Activated CD8-positive, alpha-beta T cell treated with anti-CD3 and anti-CD28 coated beads for 36 hours (primary cell): ENCODE measurements at regions not wholly inside any gene's neighbourhood (a gene's known extent, or its start where the extent isn't known, plus 50 kb on each side); places are given as distances from the start of the nearest gene placed in this dataset.

Source experiments
- ATAC-seq: fragments of 200-7000 bp; cut with Tn5 transposase; one replicate; pipeline ENCODE4 v1.10.0; 2021; ENCODE audit warnings: mild to moderate bottlenecking, moderate library complexity
- CTCF ChIA-PET: fragments of 350-600 bp; sonication (Branson Sonifier 250); formaldehyde crosslinking; loops from one replicate; lab custom pipeline; 2021; ENCODE audit warnings: antibody characterized with exemption; lab: Charles Lee
- POLR2A ChIA-PET: fragments of 350-600 bp; sonication (Branson Sonifier 250); formaldehyde crosslinking; loops from one replicate; lab custom pipeline; 2021; ENCODE audit warnings: antibody characterized with exemption; lab: Charles Lee
- DNase-seq: peaks from one replicate; pipeline ENCODE4 v3.0.0-alpha.2; 2020
- H3K27ac Mint-ChIP-seq: one replicate; pipeline ENCODE4 v1.8.0; 2021; ENCODE audit warnings: mild to moderate bottlenecking, mixed read lengths
- H3K27me3 Mint-ChIP-seq: one replicate; pipeline ENCODE4 v1.8.0; 2021; ENCODE audit warnings: mixed read lengths
- H3K36me3 Mint-ChIP-seq: one replicate; pipeline ENCODE4 v1.8.0; 2021; ENCODE audit warnings: low read depth, mixed read lengths
- H3K4me1 Mint-ChIP-seq: one replicate; pipeline ENCODE4 v1.8.0; 2021; ENCODE audit warnings: low read depth, mixed read lengths
- H3K4me3 Mint-ChIP-seq: one replicate; pipeline ENCODE4 v1.8.0; 2021; ENCODE audit warnings: mild to moderate bottlenecking, moderate library complexity, mixed read lengths
- H3K9me3 Mint-ChIP-seq: one replicate; pipeline ENCODE4 v1.8.0; 2021; ENCODE audit warnings: mixed read lengths
- CTCF ChIP-seq: fragments of 200-600 bp; IDR thresholded peaks from one replicate; pipeline ENCODE4 v1.8.0; 2022; ENCODE audit warnings: antibody characterized with exemption, mild to moderate bottlenecking
- intact Hi-C: fragments of 100-400 bp; cut with micrococcal nuclease; formaldehyde crosslinking; loops from one replicate; pipeline ENCODE4 v1.10.0; 2022

- intact Hi-C loops, result no loop called here
- Mint-ChIP-seq H3K27me3 (no peaks in the 10 kb centered on the region), H3K4me3 (no peak overlapping the region), H3K36me3 (peaks cover 2% of the 10 kb centered on the region), H3K27ac (no peak overlapping the region), H3K9me3 (peaks cover 8% of the 10 kb centered on the region), H3K4me1 (peaks cover 35% of the 10 kb centered on the region)
- ATAC-seq (no peak), DNase-seq (no peak)
- CTCF ChIA-PET, result no interaction called here
- no peak for TF ChIP-seq CTCF
- POLR2A ChIA-PET, result no interaction called here
These were observed 139.5 kb upstream of the SAMSN1 start for GRCh38 chr21:14685568-14685967.

- no peaks in the 10 kb centered on the region for H3K27me3 Mint-ChIP-seq
- ChIA-PET CTCF (no interaction called here), POLR2A (no interaction called here)
- intact Hi-C loops, result no loop called here
- no peak overlapping the region for H3K27ac Mint-ChIP-seq
- H3K36me3 Mint-ChIP-seq, result peaks cover 3% of the 10 kb centered on the region
- peaks cover 42% of the 10 kb centered on the region for H3K4me1 Mint-ChIP-seq
- no peak overlapping the region for H3K4me3 Mint-ChIP-seq
- DNase-seq (no peak), ATAC-seq (no peak)
- H3K9me3 Mint-ChIP-seq, result peaks cover 2% of the 10 kb centered on the region
- TF ChIP-seq CTCF, result no peak
These were observed 138.0 kb upstream of the SAMSN1 start for GRCh38 chr21:14684071-14684470.

- ATAC-seq (no peak), DNase-seq (no peak)
- Mint-ChIP-seq H3K4me3 (no peak overlapping the region), H3K27ac (no peak overlapping the region), H3K4me1 (peaks cover 39% of the 10 kb centered on the region), H3K9me3 (peaks cover 3% of the 10 kb centered on the region), H3K36me3 (peaks cover 3% of the 10 kb centered on the region), H3K27me3 (no peaks in the 10 kb centered on the region)
- intact Hi-C loops, result no loop called here
- TF ChIP-seq CTCF, result no peak
- POLR2A ChIA-PET, result no interaction called here
- CTCF ChIA-PET, result no interaction called here
These were observed 136.9 kb upstream of the SAMSN1 start for GRCh38 chr21:14683063-14683462.

GRCh38 chr21:14678973-14679574 is 133.0 kb upstream of the SAMSN1 start:
- no peak for ATAC-seq
- no peak for TF ChIP-seq CTCF
- H3K27ac Mint-ChIP-seq, result no peak overlapping the region
- H3K27me3 Mint-ChIP-seq, result no peaks in the 10 kb centered on the region
- H3K4me3 Mint-ChIP-seq, result no peak overlapping the region
- ChIA-PET POLR2A (no interaction called here), CTCF (no interaction called here)
- no peak for DNase-seq
- peaks cover 43% of the 10 kb centered on the region for H3K4me1 Mint-ChIP-seq
- H3K9me3 Mint-ChIP-seq, result peaks cover 6% of the 10 kb centered on the region
- intact Hi-C loops, result loop anchor here (5.0 kb wide), 1 partner anchor 137 kb away; no protein-coding TSS in a partner anchor
- peaks cover 14% of the 10 kb centered on the region for H3K36me3 Mint-ChIP-seq

GRCh38 chr21:14677639-14678179 is 131.6 kb upstream of the SAMSN1 start:
- POLR2A ChIA-PET, result interaction anchor here (0.8 to 0.9 kb wide), 2 partner anchors 10 to 156 kb away, joined by 3 to 4 read pairs; no protein-coding TSS in a partner anchor
- CTCF ChIA-PET, result interaction anchor here (0.9 to 3.1 kb wide), 2 partner anchors 9 to 60 kb away, joined by 4 to 11 read pairs; no protein-coding TSS in a partner anchor
- peak overlapping the region; percentile 33 for H3K27ac Mint-ChIP-seq
- TF ChIP-seq CTCF, result no peak
- no peaks in the 10 kb centered on the region for H3K27me3 Mint-ChIP-seq
- DNase-seq (no peak), ATAC-seq (no peak)
- H3K9me3 Mint-ChIP-seq, result peaks cover 6% of the 10 kb centered on the region
- intact Hi-C loops, result loop anchor here (5.0 kb wide), 1 partner anchor 135 kb away; no protein-coding TSS in a partner anchor
- peaks cover 41% of the 10 kb centered on the region for H3K4me1 Mint-ChIP-seq
- H3K4me3 Mint-ChIP-seq, result no peak overlapping the region
- H3K36me3 Mint-ChIP-seq, result peaks cover 14% of the 10 kb centered on the region
